Spleen (tissue), 11 donors: ENCODE measurements at regions not wholly inside any gene's neighbourhood (a gene's known extent, or its start where the extent isn't known, plus 50 kb on each side); places are given as distances from the start of the nearest gene placed in this dataset.

Source experiments
- DNase-seq: peaks from one replicate; pipeline ENCODE4 v3.0.0-alpha.2; 2020
- H3K27ac ChIP-seq, 8 donors: fragments of 200-600 bp; sonication (generic) in 7 of 8; 1 replicate in 4 of 8; 2 replicates in 4 of 8; pipeline versions ENCODE4 v1.5.0 to v1.8.0; 2016 to 2021; ENCODE audit warnings: inconsistent platforms in 4 of 8, mild to moderate bottlenecking in 4 of 8, moderate library complexity in 1 of 8
- H3K27me3 ChIP-seq, 7 donors: fragments of 200-600 bp; sonication (generic) in 6 of 7; replicated peaks in 1 of 7; 1 replicate in 4 of 7; 2 replicates in 3 of 7; pipeline versions ENCODE4 v1.5.0 to v1.8.0; 2016 to 2021; ENCODE audit warnings: inconsistent platforms in 3 of 7, mild to moderate bottlenecking in 1 of 7
- H3K36me3 ChIP-seq, 6 donors: fragments of 200-600 bp; sonication (generic) in 5 of 6; 1 replicate in 4 of 6; 2 replicates in 2 of 6; pipeline versions ENCODE4 v1.5.0 to v1.8.0; 2016 to 2021; ENCODE audit warnings: inconsistent platforms in 2 of 6
- H3K4me1 ChIP-seq, 6 donors: fragments of 200-600 bp; sonication (generic) in 5 of 6; 1 replicate in 3 of 6; 2 replicates in 3 of 6; pipeline versions ENCODE4 v1.5.0 to v1.8.0; 2016 to 2021; ENCODE audit warnings: inconsistent platforms in 3 of 6
- H3K4me3 ChIP-seq, 8 donors: fragments of 200-600 bp; sonication (generic) in 7 of 8; 1 replicate in 4 of 8; 2 replicates in 4 of 8; pipeline versions ENCODE4 v1.5.0 to v1.8.0; 2016 to 2021; ENCODE audit warnings: inconsistent platforms in 4 of 8, mild to moderate bottlenecking in 4 of 8, moderate library complexity in 2 of 8
- H3K9me3 ChIP-seq, 8 donors: fragments of 200-600 bp; sonication (generic) in 7 of 8; 1 replicate in 4 of 8; 2 replicates in 4 of 8; pipeline versions ENCODE4 v1.5.0 to v1.8.0; 2016 to 2021; ENCODE audit warnings: inconsistent platforms in 4 of 8
- CTCF ChIP-seq, 11 experiments: fragments of 200-600 bp in 7 of 11; fragments of 450-650 bp in 4 of 11; sonication (generic) in 4 of 11; IDR thresholded peaks in 8 of 11; conservative IDR thresholded peaks in 3 of 11; 1 replicate in 7 of 11; 2 replicates in 4 of 11; pipeline versions ENCODE4 v1.4.0 to v1.8.0; 2016 to 2021; ENCODE audit warnings: antibody characterized with exemption in 11 of 11, inconsistent platforms in 4 of 11, mild to moderate bottlenecking in 1 of 11
- POLR2A ChIP-seq, 3 donors: fragments of 450-650 bp; IDR thresholded peaks; one replicate each; pipeline ENCODE4 v1.5.1; 2017; ENCODE audit warnings: antibody characterized with exemption in 3 of 3, mild to moderate bottlenecking in 1 of 3
- POLR2AphosphoS5 ChIP-seq, 3 donors: sonication (generic); formaldehyde crosslinking; IDR thresholded peaks; one replicate each; pipeline ENCODE4 v1.5.1; 2017; ENCODE audit warnings: antibody characterized with exemption in 3 of 3
- WGBS, 5 donors: extraction: QIAGEN DNeasy Blood & Tissue Kit in 3 of 5; methylation state at CpG; one replicate each; pipeline versions ENCODE4 v1.1.5 to v1.1.7; 2013 to 2018; 5-methylcytosine and 5-hydroxymethylcytosine counted together
- intact Hi-C: fragments of 100-400 bp; cut with DNase I; formaldehyde crosslinking; loops from one replicate; pipeline ENCODE4 v1.15.0; 2023; ENCODE audit warnings: low total_unique reads
- donor health status: healthy with polysubstance abuse.
- donor health status: DM: no; HTN: no; CAD: no; lungs with moderate emphysema.
- donor health status: DM: no; HTN: no; CAD: no.
- donor health status: Bipolar disorder and iron deficiency.
- donor health status: healthy.
- donor health status: DM: no; HTN: no; CAD: no.
- donor health status: DM: yes; HTN: yes; CAD: no.

- TF ChIP-seq POLR2A (IDR thresholded peaks at IDR 0.05) (no peak), CTCF (IDR thresholded peaks at IDR 0.05 in 8 of 11, conservative IDR thresholded peaks at IDR 0.05 in 3 of 11) (no peak), POLR2AphosphoS5 (IDR thresholded peaks at IDR 0.05) (no peak)
- H3K4me1 ChIP-seq = no peaks in the 10 kb centered on the region
Observed at GRCh38 chr18:28963481-28963880, 786.6 kb upstream of the CDH2 start.

DNA sequence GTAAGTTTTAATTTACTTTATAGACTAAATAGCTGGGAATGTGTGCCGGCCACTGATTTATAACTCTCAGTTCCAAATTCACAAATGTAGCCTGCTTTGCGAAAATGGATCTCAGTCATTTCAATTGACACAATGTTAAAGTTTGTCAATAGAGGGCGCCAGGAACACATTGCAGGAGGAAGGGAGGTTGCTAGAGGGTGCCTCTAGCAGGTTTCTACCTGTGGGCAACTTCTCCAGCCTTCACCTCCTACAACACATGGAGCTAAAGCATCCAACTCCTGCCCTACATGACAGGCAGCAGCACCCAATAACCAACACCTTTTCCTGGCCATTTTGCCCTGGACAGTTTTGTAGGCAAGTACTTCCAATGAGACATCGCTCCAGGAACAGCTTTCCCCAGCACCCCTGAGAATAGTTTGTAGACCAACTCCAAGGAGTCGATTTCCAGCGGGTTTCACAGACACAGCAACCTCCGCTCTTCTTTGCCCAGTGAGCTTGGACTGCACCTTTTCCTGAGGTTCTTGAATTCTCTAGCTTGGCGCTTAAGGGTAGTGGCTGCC lies 784.8 kb upstream of the CDH2 start:
- no peaks in the 10 kb centered on the region for H3K9me3 ChIP-seq
- no peaks in the 10 kb centered on the region for H3K4me1 ChIP-seq
- intact Hi-C loops = no loop called here
- TF ChIP-seq CTCF (IDR thresholded peaks at IDR 0.05 in 8 of 11, conservative IDR thresholded peaks at IDR 0.05 in 3 of 11) (peak in 5 of 11 experiments; percentile 10 to 44 (median 24)), POLR2AphosphoS5 (IDR thresholded peaks at IDR 0.05) (no peak)
- H3K4me3 ChIP-seq = no peak overlapping the region
- H3K27ac ChIP-seq = no peak overlapping the region
- no peak for DNase-seq
- H3K27me3 ChIP-seq = no peaks in the 10 kb centered on the region
- H3K36me3 ChIP-seq = no peaks in the 10 kb centered on the region
- WGBS, 5 donors = 74 to 78% (median 75%) methylated on average over 8 of the region's 8 CpGs

More at GRCh38 chr18:28963481-28963880, 786.6 kb upstream of the CDH2 start:
- no peak for DNase-seq
- no peak overlapping the region for H3K4me3 ChIP-seq
- H3K9me3 ChIP-seq = no peaks in the 10 kb centered on the region
- no peaks in the 10 kb centered on the region for H3K36me3 ChIP-seq
- intact Hi-C loops = no loop called here
- no peaks in the 10 kb centered on the region for H3K27me3 ChIP-seq
- no peak overlapping the region for H3K27ac ChIP-seq

DNA sequence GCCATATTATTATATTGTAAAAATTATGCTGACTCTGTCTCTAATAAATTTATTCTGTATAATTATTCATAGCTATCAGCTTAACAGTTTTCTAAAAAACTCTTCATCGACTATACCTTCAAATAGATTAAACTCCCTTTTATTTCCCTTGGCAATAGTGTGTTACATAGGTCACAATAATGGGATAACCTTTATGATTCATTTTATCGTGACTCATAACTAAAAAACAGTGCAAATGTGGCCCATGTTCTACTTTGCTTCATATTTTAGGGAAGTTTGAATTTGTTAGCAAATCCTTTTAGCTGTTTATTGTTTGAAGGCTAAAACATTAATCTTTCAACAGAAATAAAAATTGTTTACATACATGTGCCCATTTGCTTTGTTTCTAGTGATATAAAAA lies 783.2 kb upstream of the CDH2 start:
- Histone ChIP-seq H3K4me1 (no peaks in the 10 kb centered on the region), H3K27ac (no peak overlapping the region)

GRCh38 chr18:28952339-28952738 lies 775.4 kb upstream of the CDH2 start:
- no peaks in the 10 kb centered on the region for H3K4me1 ChIP-seq
- no peak overlapping the region for H3K27ac ChIP-seq
- H3K36me3 ChIP-seq = no peaks in the 10 kb centered on the region
- TF ChIP-seq POLR2AphosphoS5 (IDR thresholded peaks at IDR 0.05) = no peak
- TF ChIP-seq CTCF (IDR thresholded peaks at IDR 0.05 in 8 of 11, conservative IDR thresholded peaks at IDR 0.05 in 3 of 11) = no peak
- TF ChIP-seq POLR2A (IDR thresholded peaks at IDR 0.05) = no peak
- no peak overlapping the region for H3K4me3 ChIP-seq
- peaks cover 0 to 36% (median 21%) of the 10 kb centered on the region in 8 donors for H3K9me3 ChIP-seq
- H3K27me3 ChIP-seq = no peaks in the 10 kb centered on the region
- no peak for DNase-seq
- intact Hi-C loops = no loop called here

More for the DNA sequence above, 783.2 kb upstream of the CDH2 start:
- no peaks in the 10 kb centered on the region for H3K27me3 ChIP-seq
- H3K36me3 ChIP-seq = no peaks in the 10 kb centered on the region
- DNase-seq = no peak
- peaks cover 0 to 5% (median 0%) of the 10 kb centered on the region in 8 donors for H3K9me3 ChIP-seq
- 69 to 85% (median 79%) methylated on average over 2 of the region's 2 CpGs for WGBS, 5 donors
- no peak overlapping the region for H3K4me3 ChIP-seq
- intact Hi-C loops = no loop called here
- TF ChIP-seq POLR2A (IDR thresholded peaks at IDR 0.05) (no peak), CTCF (IDR thresholded peaks at IDR 0.05 in 8 of 11, conservative IDR thresholded peaks at IDR 0.05 in 3 of 11) (no peak), POLR2AphosphoS5 (IDR thresholded peaks at IDR 0.05) (no peak)
